NCI-H2196 treated with DMSO at 0.1 percent for 48 hours (cell line): ENCODE measurements at regions not wholly inside any gene's neighbourhood (a gene's known extent, or its start where the extent isn't known, plus 50 kb on each side); places are given as distances from the start of the nearest gene placed in this dataset.
"Not testable (repeated sequence)": the region's sequence is repeated elsewhere in the genome, so short reads cannot be mapped to it uniquely, and the experiment has no call there.

Source experiments
- DNase-seq: peaks from one replicate; lab custom pipeline; 2025; ENCODE audit not compliant: unreplicated experiment; lab: John Stamatoyannopoulos, UW

GRCh38 chr20:53819973-53820451, 226.4 kb upstream of the ZNF217 start:
- DNase-seq = no peak

GRCh38 chr20:53818457-53819177, 225.0 kb upstream of the ZNF217 start:
- DNase-seq = no peak

- not testable (repeated sequence) for DNase-seq
These were observed 223.9 kb upstream of the ZNF217 start for GRCh38 chr20:53817513-53817912.

GRCh38 chr20:53816872-53817398, 223.3 kb upstream of the ZNF217 start:
- DNase-seq = no peak

- no peak for DNase-seq
These were observed 221.9 kb upstream of the ZNF217 start for GRCh38 chr20:53815509-53815908.

GRCh38 chr20:53814060-53814459, 220.4 kb upstream of the ZNF217 start:
- DNase-seq = no peak

GRCh38 chr20:53813636-53814035, 220.0 kb upstream of the ZNF217 start:
- no peak for DNase-seq

- no peak for DNase-seq
These were observed 217.9 kb upstream of the ZNF217 start for GRCh38 chr20:53811577-53811976.

- DNase-seq = no peak
These were observed 217.2 kb upstream of the ZNF217 start for GRCh38 chr20:53810661-53811355.

GRCh38 chr20:53809728-53810365, 216.2 kb upstream of the ZNF217 start:
- DNase-seq = no peak

GRCh38 chr20:53809217-53809616, 215.6 kb upstream of the ZNF217 start:
- DNase-seq = no peak

GRCh38 chr20:53808733-53809132, 215.1 kb upstream of the ZNF217 start:
- DNase-seq = no peak

- DNase-seq = not testable (repeated sequence)
These were observed 214.7 kb upstream of the ZNF217 start for GRCh38 chr20:53808302-53808701.

- no peak for DNase-seq
These were observed 213.2 kb upstream of the ZNF217 start for GRCh38 chr20:53806683-53807401.

- no peak for DNase-seq
These were observed 212.3 kb upstream of the ZNF217 start for GRCh38 chr20:53805895-53806384.

GRCh38 chr20:53804920-53805894, 211.6 kb upstream of the ZNF217 start:
- DNase-seq = no peak

- not testable (repeated sequence) for DNase-seq
These were observed 210.7 kb upstream of the ZNF217 start for GRCh38 chr20:53804308-53804707.

- no peak for DNase-seq
These were observed 210.0 kb upstream of the ZNF217 start for GRCh38 chr20:53803492-53804155.
